NB4 (cell line): ENCODE measurements at regions not wholly inside any gene's neighbourhood (a gene's known extent, or its start where the extent isn't known, plus 50 kb on each side); places are given as distances from the start of the nearest gene placed in this dataset.

Experiments used
- DNase-seq: peaks from one replicate; pipeline ENCODE4 v3.0.0; 2010; ENCODE audit warnings: low read depth
- H3K4me3 ChIP-seq: one replicate; pipeline ENCODE4 v1.5.1; 2011; ENCODE audit warnings: mild to moderate bottlenecking, low read depth, low read length, moderate library complexity
- MYC ChIP-seq: IDR thresholded peaks from 2 replicates; pipeline ENCODE4 v1.6.1; 2011; ENCODE audit warnings: low read depth, low read length
- POLR2A ChIP-seq: IDR thresholded peaks from 2 replicates; pipeline ENCODE4 v1.6.1; 2011; ENCODE audit warnings: mild to moderate bottlenecking; ENCODE audit not compliant: insufficient read length; ENCODE audit errors: extremely low read depth
- TF ChIP-seq, protein P1 (sequence below): IDR thresholded peaks from one replicate; pipeline ENCODE4 v1.5.1; 2012; ENCODE audit warnings: low read depth, low read length
- TF ChIP-seq, protein P2 (sequence below): IDR thresholded peaks from 2 replicates; pipeline ENCODE4 v1.6.1; 2011; ENCODE audit warnings: low read depth, low read length

DNA sequence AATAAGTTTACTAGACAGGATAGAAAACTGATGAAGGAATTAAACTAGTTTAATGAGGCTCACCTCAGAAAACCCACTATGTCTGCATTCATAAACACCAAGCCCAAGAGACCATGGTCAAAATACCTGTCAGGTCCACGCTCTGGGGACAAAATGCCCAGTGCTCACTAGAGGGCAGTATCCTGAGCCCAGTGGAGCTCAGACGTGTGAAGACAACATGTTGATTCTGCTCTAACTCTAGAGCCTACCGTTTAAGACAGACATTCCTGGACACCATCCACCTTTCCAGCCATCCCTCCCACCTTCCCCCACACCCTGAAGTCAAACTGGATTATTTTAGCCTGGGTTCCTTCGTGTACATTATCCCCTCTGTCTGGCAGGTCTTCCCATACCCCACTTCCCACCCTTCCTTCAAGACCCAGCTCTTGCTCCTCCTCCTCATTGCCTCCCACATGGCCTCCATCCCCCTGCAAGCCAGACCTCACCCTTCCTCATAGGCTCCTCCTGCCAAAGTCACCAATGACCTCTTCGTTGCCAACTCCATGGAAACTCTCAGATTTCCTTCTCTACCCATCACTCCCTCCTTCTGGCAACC lies 142.3 kb upstream of the FSTL4 start:
- peak; percentile 31 for DNase-seq
- H3K4me3 ChIP-seq, result no peak overlapping the region
- TF ChIP-seq, protein P1, sequence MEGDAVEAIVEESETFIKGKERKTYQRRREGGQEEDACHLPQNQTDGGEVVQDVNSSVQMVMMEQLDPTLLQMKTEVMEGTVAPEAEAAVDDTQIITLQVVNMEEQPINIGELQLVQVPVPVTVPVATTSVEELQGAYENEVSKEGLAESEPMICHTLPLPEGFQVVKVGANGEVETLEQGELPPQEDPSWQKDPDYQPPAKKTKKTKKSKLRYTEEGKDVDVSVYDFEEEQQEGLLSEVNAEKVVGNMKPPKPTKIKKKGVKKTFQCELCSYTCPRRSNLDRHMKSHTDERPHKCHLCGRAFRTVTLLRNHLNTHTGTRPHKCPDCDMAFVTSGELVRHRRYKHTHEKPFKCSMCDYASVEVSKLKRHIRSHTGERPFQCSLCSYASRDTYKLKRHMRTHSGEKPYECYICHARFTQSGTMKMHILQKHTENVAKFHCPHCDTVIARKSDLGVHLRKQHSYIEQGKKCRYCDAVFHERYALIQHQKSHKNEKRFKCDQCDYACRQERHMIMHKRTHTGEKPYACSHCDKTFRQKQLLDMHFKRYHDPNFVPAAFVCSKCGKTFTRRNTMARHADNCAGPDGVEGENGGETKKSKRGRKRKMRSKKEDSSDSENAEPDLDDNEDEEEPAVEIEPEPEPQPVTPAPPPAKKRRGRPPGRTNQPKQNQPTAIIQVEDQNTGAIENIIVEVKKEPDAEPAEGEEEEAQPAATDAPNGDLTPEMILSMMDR, result peak; percentile 67
- TF ChIP-seq POLR2A (no peak), MYC (no peak)

DNA sequence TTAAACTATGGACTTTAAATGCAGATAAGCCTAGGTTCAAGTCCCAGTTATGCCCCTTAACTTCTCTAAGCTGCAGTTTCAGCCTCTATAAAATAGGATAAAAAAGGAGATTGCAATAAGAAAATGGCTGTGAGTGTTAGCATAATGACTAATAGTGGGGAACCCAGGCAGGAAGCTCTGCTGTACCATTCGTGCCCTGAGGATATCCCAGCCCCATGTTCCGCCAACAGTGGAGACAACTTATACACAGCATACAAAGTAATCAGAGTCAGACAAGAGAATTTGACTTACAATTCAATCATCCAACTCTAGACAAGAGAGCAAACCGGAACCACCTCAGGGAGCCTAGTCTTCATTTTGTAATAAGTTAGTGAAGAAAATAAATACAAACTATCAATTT lies 141.5 kb upstream of the FSTL4 start:
- no peak overlapping the region for H3K4me3 ChIP-seq
- TF ChIP-seq, protein P2, sequence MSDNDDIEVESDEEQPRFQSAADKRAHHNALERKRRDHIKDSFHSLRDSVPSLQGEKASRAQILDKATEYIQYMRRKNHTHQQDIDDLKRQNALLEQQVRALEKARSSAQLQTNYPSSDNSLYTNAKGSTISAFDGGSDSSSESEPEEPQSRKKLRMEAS, result no peak
- no peak for TF ChIP-seq POLR2A
- TF ChIP-seq MYC, result no peak
- TF ChIP-seq, protein P1, result no peak
- DNase-seq, result no peak

DNA sequence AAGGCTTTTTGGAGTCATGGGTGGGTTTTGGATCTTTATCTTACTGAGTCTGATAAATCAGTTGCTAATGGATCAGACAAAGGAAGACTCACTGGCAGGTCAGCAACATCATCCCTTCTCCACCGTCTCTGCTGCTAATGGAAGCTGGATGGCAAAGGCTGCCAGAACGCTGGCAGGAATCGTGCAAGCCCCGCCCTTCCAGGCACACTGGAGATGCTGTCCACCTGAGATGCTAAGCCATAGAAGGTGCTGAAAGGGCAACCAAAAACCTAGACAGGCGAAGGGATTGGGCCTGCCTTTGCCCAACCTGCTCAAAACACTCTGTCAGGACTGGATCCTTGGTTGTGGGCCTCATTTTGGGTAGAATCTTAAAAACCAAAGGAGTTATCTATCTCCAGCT lies 139.5 kb upstream of the FSTL4 start:
- DNase-seq, result no peak
- TF ChIP-seq MYC, result no peak
- no peak for TF ChIP-seq POLR2A
- TF ChIP-seq, protein P2, result no peak
- TF ChIP-seq, protein P1, result no peak
- no peak overlapping the region for H3K4me3 ChIP-seq

DNA sequence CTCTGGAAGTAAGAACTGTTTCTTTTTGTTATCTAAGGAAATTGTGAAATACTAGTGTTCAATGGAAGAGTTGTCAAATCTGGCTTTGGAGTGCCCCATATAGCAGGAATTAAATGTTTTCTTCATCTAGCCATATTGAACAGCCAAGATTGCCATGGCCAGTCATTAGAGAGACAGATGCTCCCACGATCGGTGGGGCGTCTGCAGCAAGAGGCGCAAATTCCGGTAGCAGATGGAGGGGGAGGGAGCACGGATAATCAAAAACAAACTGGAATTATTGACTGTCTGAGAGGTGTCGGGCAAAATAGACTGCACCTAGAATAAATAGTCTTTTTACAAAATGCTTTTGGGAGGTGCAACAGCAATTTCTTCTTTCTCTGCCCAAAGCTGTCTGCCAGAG lies 139.1 kb upstream of the FSTL4 start:
- no peak for DNase-seq
- H3K4me3 ChIP-seq, result no peak overlapping the region
- no peak for TF ChIP-seq POLR2A
- no peak for TF ChIP-seq MYC
- TF ChIP-seq, protein P1, result no peak
- TF ChIP-seq, protein P2, result no peak

DNA sequence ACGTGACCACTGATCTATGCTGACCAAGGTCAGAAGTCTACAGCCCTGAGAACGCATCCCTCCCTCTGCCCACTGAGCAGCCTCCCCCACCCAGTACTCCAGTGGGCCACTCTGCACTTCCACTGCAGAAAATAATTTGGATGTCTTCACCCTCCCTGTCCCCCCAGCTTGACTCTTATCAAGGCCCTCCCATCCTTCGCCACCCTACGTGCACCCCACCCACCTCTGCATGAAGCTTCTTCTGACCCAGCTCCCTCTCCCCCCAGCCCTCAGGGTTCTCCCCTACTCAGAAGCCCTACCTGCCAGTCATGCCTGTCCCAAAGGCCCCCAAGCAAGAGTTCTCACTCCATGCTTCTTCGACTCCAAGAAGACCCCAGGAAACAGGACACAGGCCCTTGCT lies 138.5 kb upstream of the FSTL4 start:
- no peak for TF ChIP-seq MYC

DNA sequence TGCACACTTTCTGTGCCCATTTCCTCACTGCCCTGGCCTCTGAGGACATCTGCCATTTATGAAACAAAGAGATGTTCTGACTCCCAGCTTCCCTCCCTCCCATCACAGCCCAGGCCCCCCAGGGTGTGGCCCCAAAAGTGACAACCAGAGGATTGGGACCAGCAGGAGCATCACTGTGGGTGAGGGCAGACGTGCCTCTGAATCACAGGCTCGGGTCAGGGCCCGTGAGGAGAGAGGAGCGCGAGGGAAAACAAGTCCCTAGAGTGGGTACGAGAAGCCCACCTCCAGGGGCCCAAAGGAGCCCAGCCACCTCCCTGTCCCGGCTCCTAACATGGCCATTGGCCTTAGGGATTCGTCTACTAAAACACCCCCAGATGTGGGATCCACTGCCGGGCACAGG lies 138.0 kb upstream of the FSTL4 start:
- DNase-seq, result no peak
- TF ChIP-seq, protein P1, result no peak
- TF ChIP-seq, protein P2, result no peak
- no peak overlapping the region for H3K4me3 ChIP-seq

More for the DNA sequence above, 138.5 kb upstream of the FSTL4 start:
- no peak for DNase-seq
- H3K4me3 ChIP-seq, result no peak overlapping the region
